ENCODE measurements at regions not wholly inside any gene's neighbourhood (a gene's known extent, or its start where the extent isn't known, plus 50 kb on each side); places are given as distances from the start of the nearest gene placed in this dataset.

DNA sequence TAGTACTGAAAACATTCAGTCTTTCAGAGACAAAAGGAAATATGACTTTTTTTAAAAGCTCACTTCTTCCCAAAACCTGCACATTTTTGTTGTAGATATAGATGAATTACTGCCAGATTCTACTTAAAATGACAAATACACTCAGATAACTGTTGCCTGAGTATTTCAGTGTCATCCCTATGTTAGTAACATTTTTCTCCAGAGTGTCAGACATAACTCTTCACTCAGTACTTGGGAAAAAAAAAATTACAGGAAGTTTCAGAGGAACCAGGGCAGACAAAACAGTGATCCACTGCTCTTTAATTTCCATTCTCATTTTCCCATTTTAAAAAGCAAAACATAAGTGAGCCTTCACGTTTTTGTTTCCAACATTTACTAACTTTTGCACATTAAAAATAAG lies 79.3 kb upstream of the ITGA1 start:
- ChIA-PET CTCF (no interaction called here), POLR2A (no interaction called here), RAD21 (ENCODE audit: unreplicated experiment) (no interaction called here), SMC1A (ENCODE audit: uncharacterized antibody, unreplicated experiment) (no interaction called here)
- Histone ChIP-seq H4K20me1 (ENCODE audit: control insufficient read depth, insufficient read depth) (no peaks in the 10 kb centered on the region), H3K79me2 (ENCODE audit: control insufficient read depth, insufficient read depth, low read length) (no peaks in the 10 kb centered on the region), H3K4me3 (no peak overlapping the region), H3K9ac (ENCODE audit: control insufficient read depth, insufficient read depth, low read length) (no peak overlapping the region), H3K9me3 (replicated peaks; ENCODE audit: control insufficient read depth, insufficient read depth, low read length) (no peaks in the 10 kb centered on the region), H3K27ac (ENCODE audit: control insufficient read depth, insufficient read depth) (no peak overlapping the region), H3K36me3 (ENCODE audit: control insufficient read depth in 2 of 2, insufficient read depth in 2 of 2, low read length in 1 of 2) (no peaks in the 10 kb centered on the region), H3K4me2 (ENCODE audit: control insufficient read depth, insufficient read depth) (no peak overlapping the region), H3K27me3 (replicated peaks in 1 of 2; ENCODE audit: control insufficient read depth in 2 of 2, insufficient read depth in 2 of 2, low read length in 1 of 2) (peaks cover 0 to 1% of the 10 kb centered on the region in 2 experiments; a peak in 1 of 4 replicates), H3K4me1 (ENCODE audit: control insufficient read depth, insufficient read depth, low read length) (no peaks in the 10 kb centered on the region), H2AFZ (ENCODE audit: control insufficient read depth, low read depth, low read length) (no peak overlapping the region)
- intact Hi-C loops (cut with micrococcal nuclease; ENCODE audit: unreplicated experiment), result no loop called here
- WGBS (ENCODE audit: insufficient coverage, insufficient replicate concordance, low lambda C conversion rate, missing lambda C conversion rate), result 0% methylated on average over 1 of the region's 1 CpG
- ATAC-seq (no peak), FAIRE-seq (no peak), DNase-seq (ENCODE audit: low read depth, low spot score) (no peak)
- in situ Hi-C loops (cut with MboI), result no loop called here
- no peak for TF ChIP-seq DPF2 (IDR thresholded peaks at IDR 0.05)
- TF ChIP-seq SRF (IDR thresholded peaks at IDR 0.05; ENCODE audit: low read depth in 2 of 2, low read length in 2 of 2), result no peak
- TF ChIP-seq, protein P1, sequence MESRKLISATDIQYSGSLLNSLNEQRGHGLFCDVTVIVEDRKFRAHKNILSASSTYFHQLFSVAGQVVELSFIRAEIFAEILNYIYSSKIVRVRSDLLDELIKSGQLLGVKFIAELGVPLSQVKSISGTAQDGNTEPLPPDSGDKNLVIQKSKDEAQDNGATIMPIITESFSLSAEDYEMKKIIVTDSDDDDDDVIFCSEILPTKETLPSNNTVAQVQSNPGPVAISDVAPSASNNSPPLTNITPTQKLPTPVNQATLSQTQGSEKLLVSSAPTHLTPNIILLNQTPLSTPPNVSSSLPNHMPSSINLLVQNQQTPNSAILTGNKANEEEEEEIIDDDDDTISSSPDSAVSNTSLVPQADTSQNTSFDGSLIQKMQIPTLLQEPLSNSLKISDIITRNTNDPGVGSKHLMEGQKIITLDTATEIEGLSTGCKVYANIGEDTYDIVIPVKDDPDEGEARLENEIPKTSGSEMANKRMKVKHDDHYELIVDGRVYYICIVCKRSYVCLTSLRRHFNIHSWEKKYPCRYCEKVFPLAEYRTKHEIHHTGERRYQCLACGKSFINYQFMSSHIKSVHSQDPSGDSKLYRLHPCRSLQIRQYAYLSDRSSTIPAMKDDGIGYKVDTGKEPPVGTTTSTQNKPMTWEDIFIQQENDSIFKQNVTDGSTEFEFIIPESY (IDR thresholded peaks at IDR 0.05), result no peak
- TF ChIP-seq, protein P2, sequence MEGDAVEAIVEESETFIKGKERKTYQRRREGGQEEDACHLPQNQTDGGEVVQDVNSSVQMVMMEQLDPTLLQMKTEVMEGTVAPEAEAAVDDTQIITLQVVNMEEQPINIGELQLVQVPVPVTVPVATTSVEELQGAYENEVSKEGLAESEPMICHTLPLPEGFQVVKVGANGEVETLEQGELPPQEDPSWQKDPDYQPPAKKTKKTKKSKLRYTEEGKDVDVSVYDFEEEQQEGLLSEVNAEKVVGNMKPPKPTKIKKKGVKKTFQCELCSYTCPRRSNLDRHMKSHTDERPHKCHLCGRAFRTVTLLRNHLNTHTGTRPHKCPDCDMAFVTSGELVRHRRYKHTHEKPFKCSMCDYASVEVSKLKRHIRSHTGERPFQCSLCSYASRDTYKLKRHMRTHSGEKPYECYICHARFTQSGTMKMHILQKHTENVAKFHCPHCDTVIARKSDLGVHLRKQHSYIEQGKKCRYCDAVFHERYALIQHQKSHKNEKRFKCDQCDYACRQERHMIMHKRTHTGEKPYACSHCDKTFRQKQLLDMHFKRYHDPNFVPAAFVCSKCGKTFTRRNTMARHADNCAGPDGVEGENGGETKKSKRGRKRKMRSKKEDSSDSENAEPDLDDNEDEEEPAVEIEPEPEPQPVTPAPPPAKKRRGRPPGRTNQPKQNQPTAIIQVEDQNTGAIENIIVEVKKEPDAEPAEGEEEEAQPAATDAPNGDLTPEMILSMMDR (IDR thresholded peaks at IDR 0.05 in 2 of 3, conservative IDR thresholded peaks at IDR 0.05 in 1 of 3; ENCODE audit: control insufficient read depth in 2 of 3, extremely low read depth in 1 of 3, insufficient read depth in 1 of 3, low read depth in 3 of 3, low read length in 3 of 3), result no peak
- TF ChIP-seq, protein P3, sequence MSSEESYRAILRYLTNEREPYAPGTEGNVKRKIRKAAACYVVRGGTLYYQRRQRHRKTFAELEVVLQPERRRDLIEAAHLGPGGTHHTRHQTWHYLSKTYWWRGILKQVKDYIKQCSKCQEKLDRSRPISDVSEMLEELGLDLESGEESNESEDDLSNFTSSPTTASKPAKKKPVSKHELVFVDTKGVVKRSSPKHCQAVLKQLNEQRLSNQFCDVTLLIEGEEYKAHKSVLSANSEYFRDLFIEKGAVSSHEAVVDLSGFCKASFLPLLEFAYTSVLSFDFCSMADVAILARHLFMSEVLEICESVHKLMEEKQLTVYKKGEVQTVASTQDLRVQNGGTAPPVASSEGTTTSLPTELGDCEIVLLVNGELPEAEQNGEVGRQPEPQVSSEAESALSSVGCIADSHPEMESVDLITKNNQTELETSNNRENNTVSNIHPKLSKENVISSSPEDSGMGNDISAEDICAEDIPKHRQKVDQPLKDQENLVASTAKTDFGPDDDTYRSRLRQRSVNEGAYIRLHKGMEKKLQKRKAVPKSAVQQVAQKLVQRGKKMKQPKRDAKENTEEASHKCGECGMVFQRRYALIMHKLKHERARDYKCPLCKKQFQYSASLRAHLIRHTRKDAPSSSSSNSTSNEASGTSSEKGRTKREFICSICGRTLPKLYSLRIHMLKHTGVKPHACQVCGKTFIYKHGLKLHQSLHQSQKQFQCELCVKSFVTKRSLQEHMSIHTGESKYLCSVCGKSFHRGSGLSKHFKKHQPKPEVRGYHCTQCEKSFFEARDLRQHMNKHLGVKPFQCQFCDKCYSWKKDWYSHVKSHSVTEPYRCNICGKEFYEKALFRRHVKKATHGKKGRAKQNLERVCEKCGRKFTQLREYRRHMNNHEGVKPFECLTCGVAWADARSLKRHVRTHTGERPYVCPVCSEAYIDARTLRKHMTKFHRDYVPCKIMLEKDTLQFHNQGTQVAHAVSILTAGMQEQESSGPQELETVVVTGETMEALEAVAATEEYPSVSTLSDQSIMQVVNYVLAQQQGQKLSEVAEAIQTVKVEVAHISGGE (CRISPR knock-in tag; IDR thresholded peaks at IDR 0.05), result no peak
- no peak for TF ChIP-seq MTA3 (IDR thresholded peaks at IDR 0.05; ENCODE audit: borderline replicate concordance, low read length)
- TF ChIP-seq IKZF2 (IDR thresholded peaks at IDR 0.05), result no peak
- BruUV-seq (replicated peaks), result no TSS peak
